H54 (cell line): ENCODE measurements at regions not wholly inside any gene's neighbourhood (a gene's known extent, or its start where the extent isn't known, plus 50 kb on each side); places are given as distances from the start of the nearest gene placed in this dataset.
A peak's percentile ranks its signal among the peaks of the same experiment; 100 is the strongest.

ENCODE experiments used
- DNase-seq: peaks from one replicate; pipeline ENCODE4 v3.0.0; 2011; ENCODE audit warnings: low spot score, mixed read lengths; ENCODE audit not compliant: insufficient read length
- FAIRE-seq: peaks from 3 replicates; lab custom pipeline; 2011; peaks lifted over from hg19 to GRCh38; lab: Jason Lieb, UNC
- POLR2A ChIP-seq: IDR thresholded peaks from 2 replicates; pipeline ENCODE4 v1.6.1; 2011; ENCODE audit warnings: low read depth, mild to moderate bottlenecking, low read length

GRCh38 chr2:207412787-207413310, 116.9 kb upstream of the CREB1 start:
- no peak for TF ChIP-seq POLR2A
- no peak for DNase-seq
- no peak for FAIRE-seq

DNA sequence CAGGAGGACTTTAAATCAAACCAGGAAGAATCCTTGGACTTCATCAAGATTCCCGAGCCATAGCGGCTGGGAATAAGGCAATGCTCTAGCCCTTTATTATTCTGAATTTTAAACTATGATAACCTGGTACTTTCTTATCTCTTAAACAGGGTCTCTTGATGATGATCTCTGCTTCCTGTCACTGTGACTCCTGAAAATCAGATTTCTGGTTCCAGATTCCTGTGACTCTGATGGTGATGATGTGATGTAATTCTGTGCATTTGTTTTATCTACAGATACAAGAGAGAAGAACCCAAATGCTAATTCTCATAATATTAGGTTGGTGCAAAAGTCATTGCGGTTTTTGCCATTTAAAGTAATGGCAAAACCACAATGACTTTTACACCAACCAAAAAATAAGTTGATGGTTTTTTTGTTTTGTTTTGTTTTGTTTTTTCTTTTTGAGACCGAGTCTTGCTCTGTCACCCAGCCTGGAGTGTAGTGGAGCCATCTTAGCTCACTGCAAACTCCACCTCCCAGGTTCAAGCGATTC, 116.3 kb upstream of the CREB1 start:
- FAIRE-seq (no peak), DNase-seq (no peak)
- TF ChIP-seq POLR2A = no peak

GRCh38 chr2:207416111-207416510, 113.7 kb upstream of the CREB1 start:
- FAIRE-seq (no peak), DNase-seq (no peak)
- TF ChIP-seq POLR2A = no peak

GRCh38 chr2:207416900-207417299, 112.9 kb upstream of the CREB1 start:
- TF ChIP-seq POLR2A = no peak
- no peak for FAIRE-seq
- DNase-seq = no peak

DNA sequence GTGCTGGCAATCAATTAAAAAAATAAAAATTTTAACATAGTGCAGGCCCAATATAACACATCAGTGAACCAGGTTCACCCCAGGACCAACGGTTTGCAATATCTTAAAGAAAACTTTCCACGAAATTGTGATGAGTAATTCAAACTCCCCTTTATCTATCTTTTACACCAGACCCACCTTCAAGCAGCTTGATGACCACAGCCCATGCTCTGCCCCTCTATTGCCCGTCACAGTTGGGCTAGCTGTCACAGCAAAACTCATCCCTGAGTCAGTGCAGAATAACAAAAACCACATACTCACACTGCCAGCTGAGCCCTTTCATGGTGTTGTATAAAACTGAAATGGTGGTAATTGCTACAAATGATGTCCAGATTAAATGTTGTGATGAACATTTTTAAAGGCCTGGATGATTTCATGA, 112.5 kb upstream of the CREB1 start:
- FAIRE-seq (peak; percentile 38), DNase-seq (no peak)
- TF ChIP-seq POLR2A = no peak

DNA sequence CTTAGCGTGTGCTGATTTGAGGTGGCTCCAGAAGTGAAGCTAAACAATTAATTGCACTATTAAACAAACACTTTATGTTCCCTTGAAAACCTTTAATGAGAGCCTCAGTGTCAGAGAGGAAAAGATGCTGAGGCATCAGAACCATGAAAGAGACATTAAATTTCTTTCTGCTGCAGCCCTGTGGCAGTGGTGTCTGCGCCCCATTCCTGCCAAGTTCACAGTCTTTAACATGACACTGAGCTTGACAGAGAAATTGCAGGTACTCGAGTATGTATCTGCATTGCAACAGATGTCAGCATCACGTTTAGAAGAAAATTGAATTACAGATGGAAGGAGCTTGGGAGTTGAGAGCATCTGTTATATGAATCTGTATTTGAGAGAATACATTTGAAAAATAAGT, 111.3 kb upstream of the CREB1 start:
- FAIRE-seq (no peak), DNase-seq (no peak)
- no peak for TF ChIP-seq POLR2A

DNA sequence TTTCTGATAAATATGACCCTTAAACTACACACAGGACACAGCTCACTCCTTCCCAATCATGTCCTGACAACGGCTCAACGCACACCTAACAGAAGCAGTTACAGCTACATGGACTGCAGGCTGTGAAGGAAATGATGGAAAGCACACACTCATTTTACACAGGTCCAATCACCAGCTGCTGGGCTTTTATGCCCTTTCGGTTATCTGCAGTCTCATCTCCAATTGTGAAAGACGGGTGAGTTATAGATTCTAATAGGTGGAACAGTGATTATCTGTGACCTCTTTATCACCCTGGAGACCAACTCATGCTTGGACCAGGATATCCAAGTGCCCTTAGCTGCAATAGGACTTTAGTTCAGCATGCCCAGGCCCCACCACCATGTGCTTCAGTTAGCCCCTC, 110.4 kb upstream of the CREB1 start:
- no peak for FAIRE-seq

GRCh38 chr2:207421671-207422070, 108.1 kb upstream of the CREB1 start:
- TF ChIP-seq POLR2A = no peak
- DNase-seq (no peak), FAIRE-seq (no peak)

More for the DNA sequence above, 110.4 kb upstream of the CREB1 start:
- no peak for TF ChIP-seq POLR2A
- DNase-seq = no peak

GRCh38 chr2:207422380-207422779, 107.4 kb upstream of the CREB1 start:
- FAIRE-seq = no peak
- DNase-seq = no peak
- no peak for TF ChIP-seq POLR2A

DNA sequence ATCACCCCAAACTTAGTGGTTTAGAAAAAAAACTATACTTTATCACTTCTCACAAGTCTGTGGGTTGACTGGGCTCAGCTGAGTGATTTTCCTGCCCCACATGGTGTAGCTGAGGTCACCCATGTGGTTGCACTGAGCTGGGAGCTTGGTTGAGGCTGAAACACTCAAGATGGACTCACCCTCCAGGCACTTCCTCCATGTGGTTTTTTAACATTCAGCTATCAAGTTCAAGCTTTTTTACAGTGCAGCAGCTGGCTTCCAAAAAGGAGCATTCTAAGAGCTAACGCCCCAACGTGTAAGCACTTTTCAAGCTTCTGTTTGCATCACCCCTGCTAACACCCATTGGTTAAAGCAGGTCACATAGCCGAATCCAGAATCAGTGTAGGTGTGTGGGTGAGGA, 105.9 kb upstream of the CREB1 start:
- TF ChIP-seq POLR2A = no peak
- FAIRE-seq (peak; percentile 93), DNase-seq (peak; percentile 38)

DNA sequence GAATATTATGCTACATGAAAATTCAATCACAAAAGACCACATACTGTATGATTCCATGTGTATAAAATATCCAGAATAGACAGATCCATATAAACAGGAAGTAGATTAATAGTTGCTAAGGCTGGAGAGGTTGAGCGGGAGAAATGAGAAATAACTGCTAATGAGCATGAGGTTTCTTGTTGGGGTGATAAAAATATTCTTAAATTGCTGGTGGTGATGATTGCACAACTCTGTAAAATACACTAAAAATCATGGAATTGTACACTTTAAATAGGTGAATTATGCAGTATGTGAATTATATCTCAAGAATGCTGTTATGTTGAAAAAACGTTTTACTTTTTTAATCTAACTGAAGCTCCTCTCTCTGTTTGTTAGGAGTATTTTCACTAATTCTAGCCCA, 101.8 kb upstream of the CREB1 start:
- DNase-seq = no peak
- no peak for FAIRE-seq
- TF ChIP-seq POLR2A = no peak

- FAIRE-seq (no peak), DNase-seq (no peak)
- TF ChIP-seq POLR2A = no peak
These were observed 101.2 kb upstream of the CREB1 start for GRCh38 chr2:207428573-207428972.

- FAIRE-seq (no peak), DNase-seq (no peak)
- TF ChIP-seq POLR2A = no peak
These were observed 97.3 kb upstream of the CREB1 start for GRCh38 chr2:207432453-207432852.

DNA sequence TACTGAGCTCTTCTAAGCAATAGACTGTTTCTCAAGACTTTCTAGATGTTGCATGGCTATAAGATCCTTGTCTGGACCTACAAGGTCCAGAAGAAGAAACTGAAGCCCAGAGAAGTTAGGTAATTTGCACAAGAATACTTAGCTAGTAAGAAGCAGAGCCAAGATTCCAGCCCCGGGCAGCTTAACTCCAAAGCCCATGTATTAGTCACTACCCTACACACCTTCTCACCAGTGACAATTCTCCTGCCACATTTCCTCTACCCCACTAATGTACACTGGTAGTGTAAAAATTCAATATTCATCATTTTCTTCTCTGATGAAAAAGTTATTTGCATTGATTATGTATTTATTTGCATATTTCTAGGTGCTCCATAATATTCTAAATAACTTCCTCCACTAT, 95.5 kb upstream of the CREB1 start:
- no peak for TF ChIP-seq POLR2A
- FAIRE-seq = no peak

GRCh38 chr2:207434899-207435465, 94.8 kb upstream of the CREB1 start:
- FAIRE-seq (no peak), DNase-seq (no peak)
- TF ChIP-seq POLR2A = no peak

More for the DNA sequence above, 95.5 kb upstream of the CREB1 start:
- no peak for DNase-seq
